ENCODE measurements at regions not wholly inside any gene's neighbourhood (a gene's known extent, or its start where the extent isn't known, plus 50 kb on each side); places are given as distances from the start of the nearest gene placed in this dataset.
A peak's percentile ranks its signal among the peaks of the same experiment; 100 is the strongest.

DNA sequence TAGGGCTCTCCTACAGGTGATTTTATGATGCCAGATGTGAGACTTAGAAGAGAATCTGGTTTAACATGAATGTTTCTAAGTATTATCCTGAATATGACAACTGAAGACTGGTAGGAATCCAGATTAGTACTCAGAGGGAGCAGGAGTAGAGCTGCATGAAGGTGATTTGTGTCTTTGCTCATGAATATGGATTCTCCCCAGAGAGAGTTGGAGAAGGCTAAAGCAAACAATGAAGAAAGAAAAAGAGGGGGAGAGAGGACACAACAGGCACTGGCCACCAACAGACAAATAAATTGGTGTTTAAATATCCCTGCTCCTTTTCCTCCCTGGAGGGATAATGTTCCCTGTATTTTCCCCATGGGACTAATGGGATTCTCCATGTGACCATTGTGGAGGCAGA is 427.0 kb upstream of the KLF12 start:
- no peak for DNase-seq (ENCODE audit: low read depth)
- no peak overlapping the region for H3K4me3 ChIP-seq (ENCODE audit: low read length)
- TF ChIP-seq, protein P1, sequence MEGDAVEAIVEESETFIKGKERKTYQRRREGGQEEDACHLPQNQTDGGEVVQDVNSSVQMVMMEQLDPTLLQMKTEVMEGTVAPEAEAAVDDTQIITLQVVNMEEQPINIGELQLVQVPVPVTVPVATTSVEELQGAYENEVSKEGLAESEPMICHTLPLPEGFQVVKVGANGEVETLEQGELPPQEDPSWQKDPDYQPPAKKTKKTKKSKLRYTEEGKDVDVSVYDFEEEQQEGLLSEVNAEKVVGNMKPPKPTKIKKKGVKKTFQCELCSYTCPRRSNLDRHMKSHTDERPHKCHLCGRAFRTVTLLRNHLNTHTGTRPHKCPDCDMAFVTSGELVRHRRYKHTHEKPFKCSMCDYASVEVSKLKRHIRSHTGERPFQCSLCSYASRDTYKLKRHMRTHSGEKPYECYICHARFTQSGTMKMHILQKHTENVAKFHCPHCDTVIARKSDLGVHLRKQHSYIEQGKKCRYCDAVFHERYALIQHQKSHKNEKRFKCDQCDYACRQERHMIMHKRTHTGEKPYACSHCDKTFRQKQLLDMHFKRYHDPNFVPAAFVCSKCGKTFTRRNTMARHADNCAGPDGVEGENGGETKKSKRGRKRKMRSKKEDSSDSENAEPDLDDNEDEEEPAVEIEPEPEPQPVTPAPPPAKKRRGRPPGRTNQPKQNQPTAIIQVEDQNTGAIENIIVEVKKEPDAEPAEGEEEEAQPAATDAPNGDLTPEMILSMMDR (IDR thresholded peaks at IDR 0.05; ENCODE audit: insufficient read depth, low read depth, low read length, missing control alignments): no peak

DNA sequence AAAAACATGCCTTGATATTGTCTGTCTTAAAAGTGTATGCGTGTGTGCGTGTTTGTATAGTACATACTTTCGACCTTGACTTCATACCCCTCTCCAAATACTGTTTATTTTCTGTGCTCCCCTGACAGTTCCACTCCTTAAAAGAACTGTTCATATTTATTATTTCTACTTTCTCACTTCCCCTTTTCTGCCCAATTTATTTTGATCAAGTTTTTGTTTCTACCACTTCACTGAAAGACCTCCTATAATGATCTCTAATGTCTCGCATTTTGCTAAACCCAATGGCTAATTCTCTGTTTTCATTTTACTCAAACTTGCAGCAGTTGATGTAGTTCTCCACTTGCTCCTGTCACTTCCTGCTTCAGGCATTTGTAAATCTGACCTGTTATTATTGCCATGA is 426.1 kb upstream of the KLF12 start:
- TF ChIP-seq, protein P1 (IDR thresholded peaks at IDR 0.05; ENCODE audit: insufficient read depth, low read depth, low read length, missing control alignments): no peak
- no peak for DNase-seq (ENCODE audit: low read depth)
- no peak overlapping the region for H3K4me3 ChIP-seq (ENCODE audit: low read length)

DNA sequence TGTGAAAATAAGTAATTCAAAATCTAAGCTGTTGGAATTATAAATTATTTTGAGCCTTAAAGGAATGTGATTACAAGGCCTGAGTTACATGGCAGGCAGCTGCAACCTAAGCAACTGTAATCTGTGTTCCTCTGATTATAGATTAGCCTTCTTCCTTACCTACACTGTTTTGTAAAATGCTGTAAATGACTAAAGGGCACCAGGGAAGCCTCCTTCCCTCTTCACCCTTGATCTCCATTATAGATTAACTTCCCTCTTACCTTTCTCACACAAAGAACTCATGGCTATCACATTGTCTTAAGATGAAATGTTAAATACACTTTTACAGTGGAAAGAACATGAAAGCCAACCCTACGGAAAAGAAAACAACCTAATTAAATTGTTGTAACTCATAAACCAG is 423.7 kb upstream of the KLF12 start:
- H3K4me3 ChIP-seq (ENCODE audit: low read length): no peak overlapping the region
- TF ChIP-seq, protein P1 (IDR thresholded peaks at IDR 0.05; ENCODE audit: insufficient read depth, low read depth, low read length, missing control alignments): no peak
- DNase-seq (ENCODE audit: low read depth): no peak

DNA sequence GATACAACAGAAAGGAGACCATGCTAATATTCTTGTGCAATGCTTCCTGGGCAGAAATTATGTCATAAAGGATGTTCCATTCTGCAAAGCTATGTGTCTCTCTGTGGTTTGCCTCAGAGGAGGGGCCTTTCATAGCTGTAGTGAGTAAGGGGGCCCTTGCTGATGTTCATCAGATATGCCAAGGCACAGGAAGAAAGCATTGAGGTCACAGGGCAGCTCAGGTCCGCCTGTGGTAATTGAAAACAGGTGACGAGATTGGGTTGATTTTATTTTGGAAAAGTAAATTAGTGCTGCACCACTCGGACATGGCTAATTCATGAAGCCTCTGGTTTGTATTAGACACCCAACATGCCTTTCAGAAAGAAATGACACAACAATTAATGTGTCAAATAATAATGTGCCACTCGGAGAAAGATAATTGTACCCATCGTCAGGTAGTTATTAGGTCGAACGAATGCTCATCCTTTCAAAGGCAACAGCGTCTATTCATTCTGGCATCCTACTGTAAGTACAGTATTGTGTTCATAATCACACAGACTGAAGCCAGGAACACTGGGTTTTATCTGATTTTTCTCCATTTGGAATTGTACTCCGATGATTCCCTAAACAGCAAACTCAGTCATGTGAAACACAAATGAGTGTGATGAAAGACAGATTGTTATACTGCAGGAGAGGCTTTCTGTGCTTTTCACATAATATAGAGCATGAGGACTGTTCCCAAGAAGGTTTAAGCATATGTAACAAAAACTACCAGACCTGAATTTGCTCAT is 421.6 kb upstream of the KLF12 start:
- TF ChIP-seq, protein P1 (IDR thresholded peaks at IDR 0.05; ENCODE audit: insufficient read depth, low read depth, low read length, missing control alignments): no peak
- DNase-seq (ENCODE audit: low read depth): no peak
- no peak overlapping the region for H3K4me3 ChIP-seq (ENCODE audit: low read length)

DNA sequence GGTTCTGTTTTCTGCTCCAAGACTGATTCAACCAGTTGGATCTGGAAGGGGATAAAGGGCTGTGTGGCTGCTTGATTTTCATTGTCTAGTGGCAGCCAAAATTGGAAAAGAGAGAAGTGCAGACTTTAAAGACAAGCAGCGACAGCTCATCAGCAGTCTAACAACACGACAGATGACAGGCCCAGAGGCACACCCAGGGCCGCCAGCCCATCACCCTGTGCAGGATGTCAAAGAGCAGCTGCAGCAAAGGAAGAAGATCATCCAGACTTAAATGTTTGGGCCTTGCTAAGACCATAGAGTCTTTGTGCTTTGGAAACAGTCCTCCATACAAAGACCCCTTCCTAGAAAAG is 421.0 kb upstream of the KLF12 start:
- no peak for DNase-seq (ENCODE audit: low read depth)
- TF ChIP-seq, protein P1 (IDR thresholded peaks at IDR 0.05; ENCODE audit: insufficient read depth, low read depth, low read length, missing control alignments): no peak
- H3K4me3 ChIP-seq (ENCODE audit: low read length): no peak overlapping the region

DNA sequence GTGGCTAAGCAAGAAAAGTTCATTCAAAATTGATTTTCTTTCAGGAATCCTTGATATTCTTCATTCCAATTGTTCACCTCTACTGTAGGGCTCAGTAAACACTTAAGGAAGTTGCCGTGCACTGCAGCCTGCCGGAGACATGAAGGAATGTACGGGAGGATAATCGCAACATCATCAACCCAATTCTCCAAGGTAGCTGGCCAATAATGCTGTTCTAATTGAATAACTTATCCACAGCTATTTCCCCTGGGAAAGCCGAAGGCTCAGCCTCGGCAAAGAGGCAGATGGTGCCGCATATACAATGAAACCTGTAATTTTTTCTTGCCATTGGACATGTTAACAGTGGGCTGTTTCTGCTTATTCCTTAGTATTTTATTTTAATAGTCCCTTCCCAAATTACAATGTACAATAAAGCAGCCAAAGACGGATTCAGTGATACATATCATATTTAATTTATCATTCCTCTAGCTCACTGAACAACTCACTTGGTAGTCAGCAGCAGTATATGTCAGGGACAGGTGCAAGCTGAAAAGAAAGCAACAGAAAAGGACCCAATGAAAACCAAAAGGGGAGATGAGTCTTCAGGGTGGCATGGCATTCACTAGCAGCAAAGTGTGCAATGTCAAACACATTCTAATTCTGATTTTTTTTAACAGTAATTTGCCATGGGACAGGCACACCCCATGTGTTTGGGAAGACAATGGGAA is 420.5 kb upstream of the KLF12 start:
- no peak for DNase-seq (ENCODE audit: low read depth)
- TF ChIP-seq, protein P1 (IDR thresholded peaks at IDR 0.05; ENCODE audit: insufficient read depth, low read depth, low read length, missing control alignments): peak; percentile 10

More for the DNA sequence above, 420.5 kb upstream of the KLF12 start:
- no peak overlapping the region for H3K4me3 ChIP-seq (ENCODE audit: low read length)
